HG02973 (cell line): ENCODE measurements at regions not wholly inside any gene's neighbourhood (a gene's known extent, or its start where the extent isn't known, plus 50 kb on each side); places are given as distances from the start of the nearest gene placed in this dataset.
A peak's percentile ranks its signal among the peaks of the same experiment; 100 is the strongest.

Experiments
- ATAC-seq: cut with Tn5 transposase; IDR thresholded peaks from one replicate; pipeline ENCODE4 v1.9.1; 2021; ENCODE audit warnings: moderate library complexity; ENCODE audit not compliant: unreplicated experiment

- no peak for ATAC-seq
Measured at GRCh38 chr6:51360287-51360686, 541.6 kb downstream of the TFAP2B start.

GRCh38 chr6:51365566-51365965, 546.9 kb downstream of the TFAP2B start:
- ATAC-seq: no peak

GRCh38 chr6:51369485-51369884, 550.8 kb downstream of the TFAP2B start:
- no peak for ATAC-seq

- ATAC-seq: no peak
Measured at GRCh38 chr6:51382847-51383246, 564.2 kb downstream of the TFAP2B start.

- ATAC-seq: no peak
Measured at GRCh38 chr6:51384736-51385135, 566.1 kb downstream of the TFAP2B start.

GRCh38 chr6:51386347-51386836, 567.7 kb downstream of the TFAP2B start:
- ATAC-seq: no peak

- no peak for ATAC-seq
Measured at GRCh38 chr6:51387907-51388306, 569.2 kb downstream of the TFAP2B start.

- ATAC-seq: no peak
Measured at GRCh38 chr6:51394061-51394460, 575.4 kb downstream of the TFAP2B start.

GRCh38 chr6:51396583-51396982, 577.9 kb downstream of the TFAP2B start:
- peak; percentile 60 for ATAC-seq

GRCh38 chr6:51398064-51398705, 579.5 kb downstream of the TFAP2B start:
- no peak for ATAC-seq

GRCh38 chr6:51398793-51399192, 580.1 kb downstream of the TFAP2B start:
- no peak for ATAC-seq

GRCh38 chr6:51410453-51410852, 591.8 kb downstream of the TFAP2B start:
- no peak for ATAC-seq

- ATAC-seq: no peak
Measured at GRCh38 chr6:51411496-51412125, 592.9 kb downstream of the TFAP2B start.

GRCh38 chr6:51414361-51414760, 595.7 kb downstream of the TFAP2B start:
- ATAC-seq: no peak

- ATAC-seq: no peak
Measured at GRCh38 chr6:51415501-51415900, 596.8 kb downstream of the TFAP2B start.

- ATAC-seq: no peak
Measured at GRCh38 chr6:51429017-51429712, 610.5 kb downstream of the TFAP2B start.

- ATAC-seq: no peak
Measured at GRCh38 chr6:51430589-51430988, 611.9 kb downstream of the TFAP2B start.

- no peak for ATAC-seq
Measured at GRCh38 chr6:51432481-51432880, 613.8 kb downstream of the TFAP2B start.

GRCh38 chr6:51450248-51450957, 631.7 kb downstream of the TFAP2B start:
- no peak for ATAC-seq

- ATAC-seq: no peak
Measured at GRCh38 chr6:51450958-51451357, 632.3 kb downstream of the TFAP2B start.

- no peak for ATAC-seq
Measured at GRCh38 chr6:51456282-51456681, 631.1 kb downstream of the PKHD1 start.
